IPS-20b (cell line): ENCODE measurements at regions not wholly inside any gene's neighbourhood (a gene's known extent, or its start where the extent isn't known, plus 50 kb on each side); places are given as distances from the start of the nearest gene placed in this dataset.

Experiments
- H3K27ac ChIP-seq: one replicate; pipeline ENCODE4 v1.5.1; 2013; ENCODE audit warnings: low read length
- H3K27me3 ChIP-seq: 2 replicates; pipeline ENCODE4 v1.6.1; 2013; ENCODE audit warnings: mild to moderate bottlenecking, low read length, inconsistent platforms; ENCODE audit not compliant: insufficient read depth
- H3K36me3 ChIP-seq: 2 replicates; pipeline ENCODE4 v1.6.1; 2013; ENCODE audit warnings: low read depth, mild to moderate bottlenecking, inconsistent platforms, low read length, moderate library complexity; ENCODE audit not compliant: insufficient read depth
- H3K4me1 ChIP-seq: 2 replicates; pipeline ENCODE4 v1.6.1; 2013; ENCODE audit warnings: mild to moderate bottlenecking, control low read depth, inconsistent platforms, low read length, moderate library complexity; ENCODE audit not compliant: insufficient read depth
- H3K4me3 ChIP-seq: 2 replicates; pipeline ENCODE4 v1.5.1; 2013; ENCODE audit warnings: mild to moderate bottlenecking, low read length, inconsistent platforms
- H3K9ac ChIP-seq: 2 replicates; pipeline ENCODE4 v1.6.1; 2013; ENCODE audit warnings: low read depth, mild to moderate bottlenecking, inconsistent platforms, low read length, moderate library complexity
- H3K9me3 ChIP-seq: 2 replicates; pipeline ENCODE4 v1.6.1; 2013; ENCODE audit warnings: mild to moderate bottlenecking, low read depth, low read length, inconsistent platforms; ENCODE audit not compliant: insufficient read depth

- Histone ChIP-seq H3K9ac (no peak overlapping the region), H3K4me1 (no peaks in the 10 kb centered on the region; the same call in 1 of the 2 replicates), H3K36me3 (no peaks in the 10 kb centered on the region), H3K27ac (no peak overlapping the region), H3K4me3 (no peak overlapping the region), H3K27me3 (no peaks in the 10 kb centered on the region), H3K9me3 (no peaks in the 10 kb centered on the region)
Measured at GRCh38 chr12:28949184-28949583, 199.9 kb upstream of the FAR2 start.

DNA sequence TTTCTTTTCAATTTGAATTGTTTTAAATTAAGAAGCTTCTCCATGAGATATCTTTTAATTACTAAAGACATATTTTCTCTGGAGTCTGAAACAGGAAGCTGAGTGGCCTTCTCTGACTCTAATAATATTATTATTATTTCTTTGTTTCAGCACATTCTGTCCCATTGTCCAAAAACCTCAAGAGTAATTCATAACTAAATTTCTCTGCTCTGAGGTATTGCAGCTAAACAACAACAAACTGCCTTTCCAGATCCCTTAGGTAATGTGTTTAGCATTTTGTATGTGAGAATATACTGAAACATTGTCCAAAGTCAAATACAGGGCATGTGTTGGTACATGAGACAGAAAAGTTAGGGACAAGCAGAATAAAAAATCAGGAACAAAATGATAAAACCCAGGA, 199.0 kb upstream of the FAR2 start:
- H3K27me3 ChIP-seq, result no peaks in the 10 kb centered on the region
- H3K9ac ChIP-seq, result no peak overlapping the region
- no peaks in the 10 kb centered on the region for H3K9me3 ChIP-seq
- H3K36me3 ChIP-seq, result no peaks in the 10 kb centered on the region
- peaks cover 6% of the 10 kb centered on the region; the same call in 1 of the 2 replicates for H3K4me1 ChIP-seq
- no peak overlapping the region for H3K4me3 ChIP-seq
- no peak overlapping the region for H3K27ac ChIP-seq

- H3K36me3 ChIP-seq, result no peaks in the 10 kb centered on the region
- no peak overlapping the region for H3K9ac ChIP-seq
- no peak overlapping the region for H3K4me3 ChIP-seq
- peaks cover 18% of the 10 kb centered on the region for H3K4me1 ChIP-seq
- H3K9me3 ChIP-seq, result no peaks in the 10 kb centered on the region
- no peaks in the 10 kb centered on the region for H3K27me3 ChIP-seq
- no peak overlapping the region for H3K27ac ChIP-seq
Measured at GRCh38 chr12:28951935-28952334, 197.1 kb upstream of the FAR2 start.

DNA sequence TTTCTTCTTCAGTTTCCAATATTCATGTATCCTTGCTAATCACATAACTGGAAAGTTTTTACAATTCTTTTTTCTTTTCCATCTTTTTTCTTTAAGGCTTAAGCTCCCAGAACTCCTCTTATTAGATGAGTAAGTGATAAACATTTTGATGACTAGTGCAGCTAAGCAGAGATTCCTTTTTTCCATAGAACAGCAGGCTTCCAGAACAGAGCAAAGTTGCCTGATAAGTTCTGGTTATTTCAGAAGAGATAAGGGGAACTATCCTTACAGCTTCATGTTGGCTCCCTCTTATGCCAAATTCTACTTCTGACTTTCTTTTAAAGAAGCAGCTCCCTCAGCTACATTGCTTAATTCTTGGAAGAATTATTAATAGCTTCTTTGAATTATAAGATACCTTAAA, 194.7 kb upstream of the FAR2 start:
- H3K9me3 ChIP-seq, result no peaks in the 10 kb centered on the region
- H3K27me3 ChIP-seq, result no peaks in the 10 kb centered on the region
- no peak overlapping the region for H3K9ac ChIP-seq
- H3K27ac ChIP-seq, result no peak overlapping the region
- peaks cover 18% of the 10 kb centered on the region for H3K4me1 ChIP-seq
- H3K36me3 ChIP-seq, result no peaks in the 10 kb centered on the region
- no peak overlapping the region for H3K4me3 ChIP-seq

DNA sequence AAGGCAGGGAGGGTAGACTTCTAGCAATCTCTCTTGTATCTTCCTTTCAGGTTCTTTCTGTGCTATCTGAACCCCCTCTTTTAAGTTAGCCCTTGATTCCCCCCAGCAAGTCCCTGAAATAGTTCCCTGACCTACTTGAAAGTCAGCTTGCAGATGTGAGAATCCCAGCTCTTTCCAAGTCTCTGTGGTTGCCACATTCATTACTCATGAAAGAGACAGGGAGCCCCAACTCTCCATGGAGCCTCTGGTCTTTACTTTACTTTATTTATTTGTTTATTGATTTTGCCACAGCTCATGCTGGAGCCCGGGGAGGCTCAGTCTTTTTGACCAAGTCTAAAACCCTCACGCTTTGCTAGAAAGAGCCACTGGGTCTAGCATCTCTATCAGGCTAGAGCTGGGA, 193.6 kb upstream of the FAR2 start:
- no peak overlapping the region for H3K4me3 ChIP-seq
- no peak overlapping the region for H3K9ac ChIP-seq
- peaks cover 18% of the 10 kb centered on the region for H3K4me1 ChIP-seq
- H3K36me3 ChIP-seq, result no peaks in the 10 kb centered on the region
- no peaks in the 10 kb centered on the region for H3K9me3 ChIP-seq
- peak overlapping the region; percentile 52 for H3K27ac ChIP-seq
- H3K27me3 ChIP-seq, result no peaks in the 10 kb centered on the region

GRCh38 chr12:28955931-28956330, 193.1 kb upstream of the FAR2 start:
- no peaks in the 10 kb centered on the region for H3K9me3 ChIP-seq
- no peaks in the 10 kb centered on the region for H3K36me3 ChIP-seq
- no peak overlapping the region for H3K27ac ChIP-seq
- H3K27me3 ChIP-seq, result no peaks in the 10 kb centered on the region
- peaks cover 18% of the 10 kb centered on the region for H3K4me1 ChIP-seq
- no peak overlapping the region for H3K9ac ChIP-seq
- no peak overlapping the region for H3K4me3 ChIP-seq

DNA sequence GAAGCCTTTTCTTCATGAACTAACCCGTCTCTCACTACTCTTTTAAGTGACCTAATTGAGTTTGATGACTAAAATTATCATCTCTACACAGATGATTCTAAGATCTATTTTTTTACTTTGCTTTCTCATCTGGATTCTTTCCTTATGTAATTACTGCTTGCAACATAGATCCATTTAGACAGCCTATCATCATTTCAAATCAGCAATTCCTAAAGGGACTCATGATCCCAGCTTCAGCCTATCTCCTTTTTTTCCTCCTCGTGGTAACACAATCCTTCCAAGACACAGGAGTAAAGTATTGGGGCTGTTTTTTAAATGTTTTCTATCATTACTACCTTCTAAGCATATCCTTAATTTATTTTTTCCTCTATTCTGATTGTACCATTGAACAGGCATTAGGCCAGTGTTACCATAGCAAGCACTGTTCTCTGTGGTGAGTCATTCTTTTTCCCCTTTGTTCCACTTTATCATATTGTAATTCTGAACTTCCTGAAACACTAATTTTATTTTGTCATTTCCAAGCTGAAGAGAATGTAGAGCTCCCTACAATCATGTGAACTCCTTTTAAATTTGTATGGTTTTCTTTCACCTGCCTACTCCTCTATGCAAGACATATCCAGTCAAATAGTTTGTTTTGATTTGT, 190.4 kb upstream of the FAR2 start:
- H3K9ac ChIP-seq, result no peak overlapping the region
- H3K9me3 ChIP-seq, result no peaks in the 10 kb centered on the region
- H3K27me3 ChIP-seq, result no peaks in the 10 kb centered on the region
- H3K4me3 ChIP-seq, result no peak overlapping the region
- H3K36me3 ChIP-seq, result no peaks in the 10 kb centered on the region
- peaks cover 18% of the 10 kb centered on the region for H3K4me1 ChIP-seq
- no peak overlapping the region for H3K27ac ChIP-seq

DNA sequence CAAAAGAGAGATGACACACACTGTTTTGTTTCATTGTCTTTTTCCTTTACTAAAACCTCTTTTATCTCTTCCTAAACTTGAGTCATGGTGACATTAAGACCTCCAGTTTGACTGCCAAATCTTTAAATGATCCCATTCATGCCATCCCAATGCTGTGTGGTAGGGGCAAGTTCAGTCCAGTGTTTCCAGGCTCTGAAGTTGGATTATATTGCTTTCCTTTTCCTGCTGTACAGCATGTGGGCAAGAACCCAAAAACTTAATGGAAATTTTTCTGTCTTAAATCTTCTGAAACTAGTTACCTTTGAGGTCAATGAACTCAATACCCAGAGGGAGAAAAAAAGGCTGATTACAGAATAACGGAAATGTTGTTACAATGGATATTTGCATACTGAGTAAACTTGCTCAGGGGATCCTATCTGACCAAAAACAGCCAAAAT, 187.1 kb upstream of the FAR2 start:
- Histone ChIP-seq H3K9ac (no peak overlapping the region), H3K27ac (no peak overlapping the region), H3K36me3 (no peaks in the 10 kb centered on the region), H3K27me3 (no peaks in the 10 kb centered on the region), H3K9me3 (no peaks in the 10 kb centered on the region), H3K4me1 (no peaks in the 10 kb centered on the region), H3K4me3 (no peak overlapping the region)

DNA sequence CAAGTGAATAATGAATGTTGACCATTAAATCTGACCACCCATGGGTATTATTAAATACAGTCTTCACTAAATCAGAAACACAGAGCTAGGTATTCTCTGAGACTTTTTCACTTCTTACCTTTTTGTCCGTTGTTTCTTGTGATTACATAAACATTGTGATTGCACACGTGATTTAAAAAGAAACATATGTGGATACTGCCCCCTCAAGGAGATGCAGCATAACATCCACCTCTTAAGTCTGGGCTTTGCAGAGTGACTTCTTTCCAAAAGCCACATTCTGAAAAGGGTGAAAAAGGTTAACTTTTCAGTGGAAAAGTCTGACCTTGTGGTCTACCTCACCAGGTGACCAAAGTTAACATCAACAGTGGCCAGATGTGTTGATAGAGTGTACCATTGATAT, 185.5 kb upstream of the FAR2 start:
- no peak overlapping the region for H3K4me3 ChIP-seq
- H3K27ac ChIP-seq, result no peak overlapping the region
- H3K9ac ChIP-seq, result no peak overlapping the region
- no peaks in the 10 kb centered on the region for H3K36me3 ChIP-seq
- no peaks in the 10 kb centered on the region for H3K27me3 ChIP-seq
- H3K9me3 ChIP-seq, result no peaks in the 10 kb centered on the region
- no peaks in the 10 kb centered on the region for H3K4me1 ChIP-seq

GRCh38 chr12:28966046-28966780, 182.9 kb upstream of the FAR2 start:
- Histone ChIP-seq H3K4me1 (no peaks in the 10 kb centered on the region), H3K4me3 (no peak overlapping the region), H3K27ac (no peak overlapping the region), H3K9me3 (no peaks in the 10 kb centered on the region), H3K9ac (no peak overlapping the region), H3K27me3 (no peaks in the 10 kb centered on the region), H3K36me3 (no peaks in the 10 kb centered on the region)

DNA sequence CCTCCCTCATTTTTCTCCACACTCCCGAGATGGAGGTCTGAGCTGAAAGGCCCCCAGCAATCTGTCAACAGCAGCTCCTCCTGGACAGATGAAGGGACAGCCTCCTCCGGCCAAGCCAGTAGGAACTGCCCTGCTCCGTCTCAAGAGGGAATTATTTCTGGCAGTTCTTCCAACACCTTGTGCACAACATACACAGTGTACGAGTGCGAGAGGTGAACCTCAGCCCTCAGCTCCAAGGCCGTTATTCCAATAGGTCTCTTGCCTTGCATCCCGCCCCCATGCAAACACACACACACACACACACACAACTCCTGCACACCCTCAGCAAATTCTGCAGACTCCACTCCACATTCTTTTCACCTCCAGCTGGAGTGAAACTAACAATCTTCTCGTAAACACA, 181.7 kb upstream of the FAR2 start:
- Histone ChIP-seq H3K36me3 (no peaks in the 10 kb centered on the region), H3K4me3 (no peak overlapping the region), H3K9ac (no peak overlapping the region), H3K9me3 (no peaks in the 10 kb centered on the region), H3K4me1 (no peaks in the 10 kb centered on the region), H3K27me3 (no peaks in the 10 kb centered on the region), H3K27ac (no peak overlapping the region)

DNA sequence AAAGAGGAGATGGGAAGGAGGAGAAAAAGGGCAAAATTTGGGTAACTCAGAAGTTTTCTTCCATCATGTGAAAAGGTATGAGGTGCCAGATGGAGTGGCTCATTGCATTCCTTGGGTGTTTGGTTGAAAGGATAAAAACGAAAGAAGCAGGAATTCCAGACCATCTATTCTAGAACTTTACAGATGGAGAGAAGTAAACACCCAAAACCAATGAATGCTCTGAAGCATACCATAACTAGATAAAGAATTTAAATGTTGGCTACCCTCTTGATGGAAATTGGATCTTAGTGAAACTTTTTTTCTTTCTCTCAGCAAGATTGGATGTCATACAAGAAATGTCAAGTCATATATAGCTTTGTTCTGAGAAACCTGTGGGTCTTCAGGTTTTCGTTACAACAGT, 175.6 kb upstream of the FAR2 start:
- Histone ChIP-seq H3K27ac (no peak overlapping the region), H3K9ac (no peak overlapping the region), H3K27me3 (no peaks in the 10 kb centered on the region), H3K4me1 (no peaks in the 10 kb centered on the region), H3K36me3 (no peaks in the 10 kb centered on the region), H3K4me3 (no peak overlapping the region), H3K9me3 (no peaks in the 10 kb centered on the region)
